ENCODE measurements at regions not wholly inside any gene's neighbourhood (a gene's known extent, or its start where the extent isn't known, plus 50 kb on each side); places are given as distances from the start of the nearest gene placed in this dataset.

DNA sequence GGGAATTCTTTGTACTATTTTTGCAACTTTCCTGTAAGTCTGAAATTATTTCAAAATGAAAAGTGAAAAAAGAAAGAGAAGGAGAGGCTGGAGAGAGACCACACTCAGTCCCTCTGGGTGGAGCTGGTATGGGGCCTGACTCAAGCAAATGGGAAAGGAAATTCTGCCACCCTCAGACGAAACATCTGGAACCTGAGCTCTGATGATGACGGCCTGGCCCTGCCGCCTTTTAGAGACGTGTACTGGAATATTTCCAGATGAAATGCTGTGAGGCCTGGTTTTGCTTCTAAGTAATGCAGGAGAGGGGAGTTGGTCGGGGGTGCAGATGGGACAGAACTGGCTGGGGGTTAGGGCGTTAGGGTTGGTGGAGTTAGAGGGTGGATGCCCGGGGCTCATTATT, 57.4 kb upstream of the GLI2 start (continued):
- TF ChIP-seq, protein P1, sequence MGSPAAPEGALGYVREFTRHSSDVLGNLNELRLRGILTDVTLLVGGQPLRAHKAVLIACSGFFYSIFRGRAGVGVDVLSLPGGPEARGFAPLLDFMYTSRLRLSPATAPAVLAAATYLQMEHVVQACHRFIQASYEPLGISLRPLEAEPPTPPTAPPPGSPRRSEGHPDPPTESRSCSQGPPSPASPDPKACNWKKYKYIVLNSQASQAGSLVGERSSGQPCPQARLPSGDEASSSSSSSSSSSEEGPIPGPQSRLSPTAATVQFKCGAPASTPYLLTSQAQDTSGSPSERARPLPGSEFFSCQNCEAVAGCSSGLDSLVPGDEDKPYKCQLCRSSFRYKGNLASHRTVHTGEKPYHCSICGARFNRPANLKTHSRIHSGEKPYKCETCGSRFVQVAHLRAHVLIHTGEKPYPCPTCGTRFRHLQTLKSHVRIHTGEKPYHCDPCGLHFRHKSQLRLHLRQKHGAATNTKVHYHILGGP (tag by site-specific recombination; IDR thresholded peaks at IDR 0.05), result no peak
- TF ChIP-seq ZNF830 (tag by site-specific recombination; IDR thresholded peaks at IDR 0.05; ENCODE audit: low read depth), result no peak
- no peak for TF ChIP-seq ZNF548 (tag by site-specific recombination; IDR thresholded peaks at IDR 0.05)
- TF ChIP-seq ZNF335 (tag by site-specific recombination; conservative IDR thresholded peaks at IDR 0.05), result no peak
- TF ChIP-seq ZNF112 (tag by site-specific recombination; IDR thresholded peaks at IDR 0.05), result no peak
- no peak for TF ChIP-seq GLIS2 (tag by site-specific recombination; IDR thresholded peaks at IDR 0.05)

DNA sequence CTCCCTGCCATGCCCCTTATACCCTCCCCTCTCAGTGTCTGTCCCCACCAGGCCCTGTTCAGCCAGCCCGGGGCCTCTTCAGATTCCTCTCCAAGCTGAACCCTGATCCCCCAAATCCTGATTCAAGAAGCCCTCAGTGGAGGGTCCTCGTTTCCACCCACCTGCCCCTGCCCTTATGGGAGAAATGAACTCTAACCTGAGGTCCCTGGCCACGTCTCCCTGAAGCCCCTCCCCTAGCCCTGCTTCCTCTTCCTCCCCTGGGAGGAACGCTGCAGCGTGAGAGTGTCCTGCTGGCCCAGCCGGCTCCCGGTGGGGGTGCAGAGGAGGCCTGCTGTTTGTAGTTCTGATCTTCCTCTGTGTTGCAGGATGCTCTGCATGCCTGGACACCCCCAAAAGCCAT, 56.7 kb upstream of the GLI2 start:
- Histone ChIP-seq H3K4me1 (ENCODE audit: control insufficient read depth, insufficient read depth, low read length) (no peaks in the 10 kb centered on the region), H3K36me3 (ENCODE audit: control insufficient read depth in 2 of 2, insufficient read depth in 1 of 2, low read length in 2 of 2) (no peaks in the 10 kb centered on the region), H3K9me3 (ENCODE audit: control insufficient read depth, insufficient read depth, low read depth, low read length) (no peaks in the 10 kb centered on the region), H3K4me3 (ENCODE audit: low read depth, low read length) (no peak overlapping the region), H3K27ac (ENCODE audit: extremely low read depth, low read depth, low read length) (no peak overlapping the region)
- ChIA-PET CTCF (interaction anchor here (0.7 to 1.2 kb wide), 3 partner anchors 336 to 400 kb away, joined by 3 to 5 read pairs (median 4); no protein-coding TSS in a partner anchor), POLR2A (no interaction called here)
- TF ChIP-seq ZNF521 (tag by site-specific recombination; IDR thresholded peaks at IDR 0.05) (no peak), ZNF132 (tag by site-specific recombination; IDR thresholded peaks at IDR 0.05; ENCODE audit: borderline replicate concordance) (no peak), REPIN1 (tag by site-specific recombination; IDR thresholded peaks at IDR 0.05; ENCODE audit: low read depth) (no peak), ZNF155 (tag by site-specific recombination; IDR thresholded peaks at IDR 0.05) (no peak), ZNF561 (tag by site-specific recombination; IDR thresholded peaks at IDR 0.05; ENCODE audit: borderline replicate concordance) (no peak)
- TF ChIP-seq, protein P2, sequence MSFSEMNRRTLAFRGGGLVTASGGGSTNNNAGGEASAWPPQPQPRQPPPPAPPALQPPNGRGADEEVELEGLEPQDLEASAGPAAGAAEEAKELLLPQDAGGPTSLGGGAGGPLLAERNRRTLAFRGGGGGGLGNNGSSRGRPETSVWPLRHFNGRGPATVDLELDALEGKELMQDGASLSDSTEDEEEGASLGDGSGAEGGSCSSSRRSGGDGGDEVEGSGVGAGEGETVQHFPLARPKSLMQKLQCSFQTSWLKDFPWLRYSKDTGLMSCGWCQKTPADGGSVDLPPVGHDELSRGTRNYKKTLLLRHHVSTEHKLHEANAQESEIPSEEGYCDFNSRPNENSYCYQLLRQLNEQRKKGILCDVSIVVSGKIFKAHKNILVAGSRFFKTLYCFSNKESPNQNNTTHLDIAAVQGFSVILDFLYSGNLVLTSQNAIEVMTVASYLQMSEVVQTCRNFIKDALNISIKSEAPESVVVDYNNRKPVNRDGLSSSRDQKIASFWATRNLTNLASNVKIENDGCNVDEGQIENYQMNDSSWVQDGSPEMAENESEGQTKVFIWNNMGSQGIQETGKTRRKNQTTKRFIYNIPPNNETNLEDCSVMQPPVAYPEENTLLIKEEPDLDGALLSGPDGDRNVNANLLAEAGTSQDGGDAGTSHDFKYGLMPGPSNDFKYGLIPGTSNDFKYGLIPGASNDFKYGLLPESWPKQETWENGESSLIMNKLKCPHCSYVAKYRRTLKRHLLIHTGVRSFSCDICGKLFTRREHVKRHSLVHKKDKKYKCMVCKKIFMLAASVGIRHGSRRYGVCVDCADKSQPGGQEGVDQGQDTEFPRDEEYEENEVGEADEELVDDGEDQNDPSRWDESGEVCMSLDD (tag by site-specific recombination; IDR thresholded peaks at IDR 0.05), result no peak
- TF ChIP-seq, protein P3, sequence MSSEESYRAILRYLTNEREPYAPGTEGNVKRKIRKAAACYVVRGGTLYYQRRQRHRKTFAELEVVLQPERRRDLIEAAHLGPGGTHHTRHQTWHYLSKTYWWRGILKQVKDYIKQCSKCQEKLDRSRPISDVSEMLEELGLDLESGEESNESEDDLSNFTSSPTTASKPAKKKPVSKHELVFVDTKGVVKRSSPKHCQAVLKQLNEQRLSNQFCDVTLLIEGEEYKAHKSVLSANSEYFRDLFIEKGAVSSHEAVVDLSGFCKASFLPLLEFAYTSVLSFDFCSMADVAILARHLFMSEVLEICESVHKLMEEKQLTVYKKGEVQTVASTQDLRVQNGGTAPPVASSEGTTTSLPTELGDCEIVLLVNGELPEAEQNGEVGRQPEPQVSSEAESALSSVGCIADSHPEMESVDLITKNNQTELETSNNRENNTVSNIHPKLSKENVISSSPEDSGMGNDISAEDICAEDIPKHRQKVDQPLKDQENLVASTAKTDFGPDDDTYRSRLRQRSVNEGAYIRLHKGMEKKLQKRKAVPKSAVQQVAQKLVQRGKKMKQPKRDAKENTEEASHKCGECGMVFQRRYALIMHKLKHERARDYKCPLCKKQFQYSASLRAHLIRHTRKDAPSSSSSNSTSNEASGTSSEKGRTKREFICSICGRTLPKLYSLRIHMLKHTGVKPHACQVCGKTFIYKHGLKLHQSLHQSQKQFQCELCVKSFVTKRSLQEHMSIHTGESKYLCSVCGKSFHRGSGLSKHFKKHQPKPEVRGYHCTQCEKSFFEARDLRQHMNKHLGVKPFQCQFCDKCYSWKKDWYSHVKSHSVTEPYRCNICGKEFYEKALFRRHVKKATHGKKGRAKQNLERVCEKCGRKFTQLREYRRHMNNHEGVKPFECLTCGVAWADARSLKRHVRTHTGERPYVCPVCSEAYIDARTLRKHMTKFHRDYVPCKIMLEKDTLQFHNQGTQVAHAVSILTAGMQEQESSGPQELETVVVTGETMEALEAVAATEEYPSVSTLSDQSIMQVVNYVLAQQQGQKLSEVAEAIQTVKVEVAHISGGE (tag by site-specific recombination; conservative IDR thresholded peaks at IDR 0.05; ENCODE audit: low read depth), result no peak
- TF ChIP-seq, protein P4, sequence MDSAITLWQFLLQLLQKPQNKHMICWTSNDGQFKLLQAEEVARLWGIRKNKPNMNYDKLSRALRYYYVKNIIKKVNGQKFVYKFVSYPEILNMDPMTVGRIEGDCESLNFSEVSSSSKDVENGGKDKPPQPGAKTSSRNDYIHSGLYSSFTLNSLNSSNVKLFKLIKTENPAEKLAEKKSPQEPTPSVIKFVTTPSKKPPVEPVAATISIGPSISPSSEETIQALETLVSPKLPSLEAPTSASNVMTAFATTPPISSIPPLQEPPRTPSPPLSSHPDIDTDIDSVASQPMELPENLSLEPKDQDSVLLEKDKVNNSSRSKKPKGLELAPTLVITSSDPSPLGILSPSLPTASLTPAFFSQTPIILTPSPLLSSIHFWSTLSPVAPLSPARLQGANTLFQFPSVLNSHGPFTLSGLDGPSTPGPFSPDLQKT (IDR thresholded peaks at IDR 0.05; ENCODE audit: borderline replicate concordance, low read depth, low read length), result no peak

DNA sequence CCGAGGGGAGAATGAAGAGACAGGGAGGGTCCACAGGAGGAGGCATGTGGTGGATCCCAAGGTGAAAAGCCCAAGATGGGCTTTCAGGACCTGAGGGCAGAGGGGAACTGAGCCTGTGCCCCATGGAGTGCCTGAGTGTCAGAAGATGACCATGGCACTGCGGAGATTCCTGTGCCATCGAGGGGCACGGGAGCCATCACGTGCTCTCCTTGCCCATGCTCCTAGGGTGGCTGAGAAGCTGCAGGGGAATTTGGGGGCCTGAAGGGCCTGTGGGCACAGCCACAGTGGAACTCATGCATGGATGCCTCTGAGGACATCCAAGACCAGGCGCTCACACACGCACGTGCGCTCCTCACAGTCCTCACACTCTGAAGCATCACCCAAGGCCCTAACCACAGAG, 56.1 kb upstream of the GLI2 start:
- H3K9me3 ChIP-seq (ENCODE audit: control insufficient read depth, insufficient read depth, low read depth, low read length), result no peaks in the 10 kb centered on the region
- H3K4me1 ChIP-seq (ENCODE audit: control insufficient read depth, insufficient read depth, low read length), result no peaks in the 10 kb centered on the region
- POLR2A ChIA-PET, result no interaction called here
- H3K27ac ChIP-seq (ENCODE audit: extremely low read depth, low read depth, low read length), result no peak overlapping the region
- CTCF ChIA-PET, result interaction anchor here (0.6 to 4.3 kb wide), 7 partner anchors 167 to 763 kb away, joined by 3 to 50 read pairs (median 5); partner anchors contain the start of gene INHBB
- H3K36me3 ChIP-seq (ENCODE audit: control insufficient read depth in 2 of 2, insufficient read depth in 1 of 2, low read length in 2 of 2), result no peaks in the 10 kb centered on the region
- no peak overlapping the region for H3K4me3 ChIP-seq (ENCODE audit: low read depth, low read length)
- TF ChIP-seq ZBTB21 (tag by site-specific recombination; IDR thresholded peaks at IDR 0.05) (no peak), ZNF157 (tag by site-specific recombination; IDR thresholded peaks at IDR 0.05) (no peak)
- TF ChIP-seq, protein P5, sequence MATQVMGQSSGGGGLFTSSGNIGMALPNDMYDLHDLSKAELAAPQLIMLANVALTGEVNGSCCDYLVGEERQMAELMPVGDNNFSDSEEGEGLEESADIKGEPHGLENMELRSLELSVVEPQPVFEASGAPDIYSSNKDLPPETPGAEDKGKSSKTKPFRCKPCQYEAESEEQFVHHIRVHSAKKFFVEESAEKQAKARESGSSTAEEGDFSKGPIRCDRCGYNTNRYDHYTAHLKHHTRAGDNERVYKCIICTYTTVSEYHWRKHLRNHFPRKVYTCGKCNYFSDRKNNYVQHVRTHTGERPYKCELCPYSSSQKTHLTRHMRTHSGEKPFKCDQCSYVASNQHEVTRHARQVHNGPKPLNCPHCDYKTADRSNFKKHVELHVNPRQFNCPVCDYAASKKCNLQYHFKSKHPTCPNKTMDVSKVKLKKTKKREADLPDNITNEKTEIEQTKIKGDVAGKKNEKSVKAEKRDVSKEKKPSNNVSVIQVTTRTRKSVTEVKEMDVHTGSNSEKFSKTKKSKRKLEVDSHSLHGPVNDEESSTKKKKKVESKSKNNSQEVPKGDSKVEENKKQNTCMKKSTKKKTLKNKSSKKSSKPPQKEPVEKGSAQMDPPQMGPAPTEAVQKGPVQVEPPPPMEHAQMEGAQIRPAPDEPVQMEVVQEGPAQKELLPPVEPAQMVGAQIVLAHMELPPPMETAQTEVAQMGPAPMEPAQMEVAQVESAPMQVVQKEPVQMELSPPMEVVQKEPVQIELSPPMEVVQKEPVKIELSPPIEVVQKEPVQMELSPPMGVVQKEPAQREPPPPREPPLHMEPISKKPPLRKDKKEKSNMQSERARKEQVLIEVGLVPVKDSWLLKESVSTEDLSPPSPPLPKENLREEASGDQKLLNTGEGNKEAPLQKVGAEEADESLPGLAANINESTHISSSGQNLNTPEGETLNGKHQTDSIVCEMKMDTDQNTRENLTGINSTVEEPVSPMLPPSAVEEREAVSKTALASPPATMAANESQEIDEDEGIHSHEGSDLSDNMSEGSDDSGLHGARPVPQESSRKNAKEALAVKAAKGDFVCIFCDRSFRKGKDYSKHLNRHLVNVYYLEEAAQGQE (tag by site-specific recombination; IDR thresholded peaks at IDR 0.05), result no peak
- TF ChIP-seq, protein P6, sequence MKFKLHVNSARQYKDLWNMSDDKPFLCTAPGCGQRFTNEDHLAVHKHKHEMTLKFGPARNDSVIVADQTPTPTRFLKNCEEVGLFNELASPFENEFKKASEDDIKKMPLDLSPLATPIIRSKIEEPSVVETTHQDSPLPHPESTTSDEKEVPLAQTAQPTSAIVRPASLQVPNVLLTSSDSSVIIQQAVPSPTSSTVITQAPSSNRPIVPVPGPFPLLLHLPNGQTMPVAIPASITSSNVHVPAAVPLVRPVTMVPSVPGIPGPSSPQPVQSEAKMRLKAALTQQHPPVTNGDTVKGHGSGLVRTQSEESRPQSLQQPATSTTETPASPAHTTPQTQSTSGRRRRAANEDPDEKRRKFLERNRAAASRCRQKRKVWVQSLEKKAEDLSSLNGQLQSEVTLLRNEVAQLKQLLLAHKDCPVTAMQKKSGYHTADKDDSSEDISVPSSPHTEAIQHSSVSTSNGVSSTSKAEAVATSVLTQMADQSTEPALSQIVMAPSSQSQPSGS (tag by site-specific recombination; IDR thresholded peaks at IDR 0.05; ENCODE audit: low read depth), result no peak
